ENCODE measurements at regions not wholly inside any gene's neighbourhood (a gene's known extent, or its start where the extent isn't known, plus 50 kb on each side); places are given as distances from the start of the nearest gene placed in this dataset.

- TF ChIP-seq EP300 (IDR thresholded peaks at IDR 0.05; ENCODE audit: borderline replicate concordance) (no peak), TAF1 (IDR thresholded peaks at IDR 0.05; ENCODE audit: low read depth) (no peak)
Measured at GRCh38 chr14:98176892-98177291, 1095.1 kb downstream of the BCL11B start.
